GM23338 (cell line): ENCODE measurements at regions not wholly inside any gene's neighbourhood (a gene's known extent, or its start where the extent isn't known, plus 50 kb on each side); places are given as distances from the start of the nearest gene placed in this dataset.

ENCODE experiments used
- ATAC-seq: fragments of 200-7000 bp; cut with Tn5 transposase; 3 replicates; pipeline ENCODE4 v1.9.1; 2020
- DNase-seq: peaks from one replicate; pipeline ENCODE4 v3.0.0-alpha.2; 2015; ENCODE audit warnings: low spot score
- H2AFZ ChIP-seq: fragments of 200-600 bp; sonication (generic); 2 replicates; pipeline ENCODE4 v1.8.0; 2016; ENCODE audit warnings: antibody characterized with exemption, mild to moderate bottlenecking, moderate library complexity
- H3F3A ChIP-seq: fragments of 200-600 bp; sonication (generic); replicated peaks from 2 replicates; pipeline ENCODE4 v1.8.0; 2017; ENCODE audit warnings: antibody characterized with exemption, mixed run types, low read depth
- H3K27ac ChIP-seq: fragments of 200-600 bp; sonication (generic); 2 replicates; pipeline ENCODE4 v1.6.1; 2016; ENCODE audit warnings: low read depth
- H3K27me3 ChIP-seq: fragments of 200-600 bp; sonication (generic); 2 replicates; pipeline ENCODE4 v1.8.0; 2016; ENCODE audit warnings: mild to moderate bottlenecking, mixed run types, moderate library complexity; ENCODE audit not compliant: insufficient read depth
- H3K36me3 ChIP-seq: fragments of 200-600 bp; sonication (generic); 2 replicates; pipeline ENCODE4 v1.8.0; 2016; ENCODE audit warnings: mild to moderate bottlenecking; ENCODE audit not compliant: insufficient read depth
- H3K4me1 ChIP-seq: fragments of 200-600 bp; sonication (generic); 2 replicates; pipeline ENCODE4 v1.8.0; 2016; ENCODE audit warnings: mild to moderate bottlenecking, moderate library complexity; ENCODE audit not compliant: insufficient read depth
- H3K4me2 ChIP-seq: fragments of 200-600 bp; sonication (generic); 2 replicates; pipeline ENCODE4 v1.7.1; 2017; ENCODE audit warnings: mixed run types
- H3K4me3 ChIP-seq: fragments of 200-600 bp; sonication (generic); 2 replicates; pipeline ENCODE4 v1.6.1; 2016; ENCODE audit warnings: mixed run types
- H3K79me2 ChIP-seq: fragments of 200-600 bp; sonication (generic); replicated peaks from 2 replicates; pipeline ENCODE4 v1.8.0; 2017; ENCODE audit warnings: mild to moderate bottlenecking; ENCODE audit not compliant: insufficient read depth
- H3K9me2 ChIP-seq: fragments of 200-600 bp; sonication (generic); 2 replicates; pipeline ENCODE4 v1.8.0; 2017; ENCODE audit not compliant: insufficient read depth
- H4K20me1 ChIP-seq: fragments of 200-600 bp; sonication (generic); replicated peaks from 2 replicates; pipeline ENCODE4 v1.8.0; 2017; ENCODE audit warnings: mild to moderate bottlenecking; ENCODE audit not compliant: insufficient read depth
- H3K27ac Mint-ChIP-seq: 2 replicates; pipeline ENCODE4 v1.8.0; 2020; ENCODE audit warnings: inconsistent platforms, mild to moderate bottlenecking, moderate library complexity, mixed read lengths
- H3K27me3 Mint-ChIP-seq: 3 replicates; pipeline ENCODE4 v1.8.0; 2022; ENCODE audit warnings: low read depth, mild to moderate bottlenecking, moderate library complexity, mixed read lengths, inconsistent platforms; ENCODE audit not compliant: insufficient read depth, poor library complexity
- H3K36me3 Mint-ChIP-seq: 3 replicates; pipeline ENCODE4 v1.8.0; 2021; ENCODE audit warnings: low read depth, mild to moderate bottlenecking, inconsistent platforms, moderate library complexity, mixed read lengths
- H3K4me1 Mint-ChIP-seq: 3 replicates; pipeline ENCODE4 v1.8.0; 2020; ENCODE audit warnings: mild to moderate bottlenecking, inconsistent platforms, mixed read lengths
- H3K4me3 Mint-ChIP-seq: 3 replicates; pipeline ENCODE4 v1.8.0; 2021; ENCODE audit warnings: moderate library complexity, mild to moderate bottlenecking, inconsistent platforms, mixed read lengths
- H3K9me3 Mint-ChIP-seq: 3 replicates; pipeline ENCODE4 v1.8.0; 2020; ENCODE audit warnings: moderate library complexity, mild to moderate bottlenecking, inconsistent platforms, mixed read lengths
- CTCF ChIP-seq, 2 experiments: fragments of 200-600 bp in 1 of 2; sonication (generic) in 1 of 2; conservative IDR thresholded peaks; 2 replicates each; pipeline versions ENCODE4 v1.5.1 to v1.6.1; 2016 to 2017; ENCODE audit warnings: antibody characterized with exemption in 2 of 2, low read depth in 2 of 2, mild to moderate bottlenecking in 2 of 2, moderate library complexity in 1 of 2
- ETS1 ChIP-seq: IDR thresholded peaks from 2 replicates; pipeline ENCODE4 v1.6.1; 2016; ENCODE audit warnings: antibody characterized with exemption
- JUNB ChIP-seq: IDR thresholded peaks from one replicate; pipeline ENCODE4 v1.6.1; 2016; ENCODE audit warnings: antibody characterized with exemption; ENCODE audit not compliant: unreplicated experiment
- REST ChIP-seq: IDR thresholded peaks from one replicate; pipeline ENCODE4 v1.6.1; 2018; ENCODE audit warnings: antibody characterized with exemption; ENCODE audit not compliant: unreplicated experiment
- STAT1 ChIP-seq: IDR thresholded peaks from one replicate; pipeline ENCODE4 v1.6.1; 2016; ENCODE audit warnings: antibody characterized with exemption; ENCODE audit not compliant: unreplicated experiment
- ZNF331 ChIP-seq: fragments of 250-450 bp; sonication (Bioruptor Pico); IDR thresholded peaks from 2 replicates; pipeline ENCODE4 v1.5.0; 2020; ENCODE audit warnings: low read depth, mild to moderate bottlenecking, moderate library complexity
- ZNF462 ChIP-seq: fragments of 250-450 bp; sonication (Bioruptor Pico); IDR thresholded peaks from 2 replicates; pipeline ENCODE4 v1.5.0; 2020; ENCODE audit warnings: mild to moderate bottlenecking, moderate library complexity

- TF ChIP-seq ZNF462 (CRISPR knock-in tag): peak; percentile 71; the same call in 1 of the 2 replicates
- no peak for TF ChIP-seq STAT1
Measured at GRCh38 chr2:171244466-171244969, 83.8 kb upstream of the TLK1 start (continued).

- no peak overlapping the region for H3K27ac Mint-ChIP-seq
- no peak overlapping the region for H3K4me3 Mint-ChIP-seq
- DNase-seq: no peak
- H3K27me3 Mint-ChIP-seq: peaks cover 3% of the 10 kb centered on the region
- Histone ChIP-seq H3K79me2 (no peaks in the 10 kb centered on the region), H3K27me3 (no peaks in the 10 kb centered on the region), H3F3A (no peaks in the 10 kb centered on the region; the same call in 1 of the 2 replicates), H4K20me1 (no peaks in the 10 kb centered on the region), H3K27ac (no peak overlapping the region), H3K4me2 (no peak overlapping the region), H3K4me3 (no peak overlapping the region), H3K4me1 (no peaks in the 10 kb centered on the region), H2AFZ (peak overlapping the region; percentile 92), H3K36me3 (peaks cover 8% of the 10 kb centered on the region), H3K9me2 (peaks cover 11% of the 10 kb centered on the region; the same call in 1 of the 2 replicates)
- H3K9me3 Mint-ChIP-seq: peaks cover 33% of the 10 kb centered on the region
- H3K36me3 Mint-ChIP-seq: peaks cover 44% of the 10 kb centered on the region
- no peak for ATAC-seq
- H3K4me1 Mint-ChIP-seq: peaks cover 9% of the 10 kb centered on the region
- no peak for TF ChIP-seq JUNB
- no peak for TF ChIP-seq ETS1
- no peak for TF ChIP-seq CTCF (conservative IDR thresholded peaks at IDR 0.05; ENCODE audit: low read depth in 2 of 2)
- no peak for TF ChIP-seq ZNF331 (CRISPR knock-in tag)
- no peak for TF ChIP-seq REST
Measured at GRCh38 chr2:171241771-171242170, 81.1 kb upstream of the TLK1 start.
